ENCODE measurements at regions not wholly inside any gene's neighbourhood (a gene's known extent, or its start where the extent isn't known, plus 50 kb on each side); places are given as distances from the start of the nearest gene placed in this dataset.
"Not testable (repeated sequence)": the region's sequence is repeated elsewhere in the genome, so short reads cannot be mapped to it uniquely, and the experiment has no call there.

DNA sequence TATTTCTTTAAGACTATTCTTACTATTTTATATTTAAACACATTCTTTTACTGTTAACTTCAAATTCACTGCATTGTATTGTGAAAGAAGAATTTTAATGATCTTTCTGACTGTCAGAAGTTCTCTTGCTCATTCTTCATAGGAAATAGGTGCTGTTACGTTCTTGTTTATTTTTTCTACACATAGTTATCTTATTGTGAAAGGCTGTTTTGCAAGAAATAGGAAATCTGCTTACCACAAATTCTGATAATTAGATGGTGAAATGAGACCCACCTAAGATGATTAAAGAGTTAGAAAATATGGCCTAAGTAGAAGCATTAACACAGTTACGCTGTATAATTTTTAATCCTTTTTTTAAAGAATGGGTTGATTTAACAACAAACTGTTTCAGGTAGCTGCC is 316.1 kb upstream of the ZFP42 start:
- Mint-ChIP-seq H3K9me3 (no peaks in the 10 kb centered on the region), H3K36me3 (ENCODE audit: low read depth) (no peaks in the 10 kb centered on the region), H3K27ac (no peak overlapping the region), H3K27me3 (ENCODE audit: insufficient read depth) (peaks cover 10% of the 10 kb centered on the region; the same call in 1 of the 2 replicates), H3K4me3 (no peak overlapping the region), H3K4me1 (ENCODE audit: low read depth) (peaks cover 8% of the 10 kb centered on the region)
- DNase-seq = no peak
- no peak for TF ChIP-seq CTCF (IDR thresholded peaks at IDR 0.05)

DNA sequence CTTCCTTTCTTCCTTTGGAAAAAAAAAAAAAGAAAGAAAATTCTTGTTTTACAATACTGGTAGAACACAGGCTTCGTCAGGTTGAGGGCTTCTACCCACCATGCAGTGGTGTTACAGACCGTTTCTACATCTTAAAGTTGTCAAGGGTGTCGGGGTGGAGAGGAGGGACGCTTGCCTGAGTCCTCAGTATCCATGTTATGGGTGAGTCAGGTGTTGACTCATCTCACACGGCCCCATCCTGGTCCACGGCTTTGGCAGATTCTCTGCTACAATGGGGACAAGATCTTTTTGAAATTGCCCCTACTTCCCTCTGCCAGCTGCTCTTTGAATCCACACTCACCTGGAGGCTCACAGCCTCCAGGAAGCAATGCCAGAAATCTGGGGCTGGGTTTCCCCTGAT is 310.3 kb upstream of the ZFP42 start:
- H3K4me1 Mint-ChIP-seq (ENCODE audit: low read depth) = peaks cover 10% of the 10 kb centered on the region
- DNase-seq = no peak
- TF ChIP-seq CTCF (IDR thresholded peaks at IDR 0.05) = no peak
- peaks cover 4% of the 10 kb centered on the region; the same call in 1 of the 2 replicates for H3K27me3 Mint-ChIP-seq (ENCODE audit: insufficient read depth)
- no peak overlapping the region; the same call in 1 of the 2 replicates for H3K4me3 Mint-ChIP-seq
- no peaks in the 10 kb centered on the region for H3K36me3 Mint-ChIP-seq (ENCODE audit: low read depth)
- no peaks in the 10 kb centered on the region for H3K9me3 Mint-ChIP-seq
- H3K27ac Mint-ChIP-seq = no peak overlapping the region

DNA sequence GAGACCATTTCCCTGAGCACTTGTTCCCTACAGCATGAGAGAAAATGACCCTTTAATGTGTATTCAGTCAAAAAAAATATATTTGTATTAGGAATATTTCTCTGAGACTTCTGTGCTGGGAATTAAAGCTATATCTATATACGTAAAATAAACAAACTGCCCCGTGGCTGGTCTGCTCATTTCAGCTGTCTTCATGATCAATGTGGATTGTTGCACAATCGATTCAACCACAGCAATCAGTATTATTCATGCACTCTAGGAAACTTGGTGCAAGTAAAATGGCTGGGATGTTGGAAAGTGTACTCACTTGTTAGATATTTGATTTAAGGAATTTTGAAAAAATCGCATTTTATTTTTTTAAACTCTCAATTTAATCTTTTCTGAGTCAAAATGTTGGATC is 307.9 kb upstream of the ZFP42 start:
- peaks cover 2% of the 10 kb centered on the region; the same call in 1 of the 2 replicates for H3K27me3 Mint-ChIP-seq (ENCODE audit: insufficient read depth)
- peaks cover 10% of the 10 kb centered on the region for H3K4me1 Mint-ChIP-seq (ENCODE audit: low read depth)
- H3K27ac Mint-ChIP-seq = no peak overlapping the region

GRCh38 chr4:187692626-187693025 is 302.9 kb upstream of the ZFP42 start:
- no peaks in the 10 kb centered on the region; the same call in 1 of the 2 replicates for H3K27me3 Mint-ChIP-seq (ENCODE audit: insufficient read depth)
- H3K4me1 Mint-ChIP-seq (ENCODE audit: low read depth) = no peaks in the 10 kb centered on the region
- no peak for DNase-seq
- H3K36me3 Mint-ChIP-seq (ENCODE audit: low read depth) = no peaks in the 10 kb centered on the region
- no peak for TF ChIP-seq CTCF (IDR thresholded peaks at IDR 0.05)
- H3K4me3 Mint-ChIP-seq = no peak overlapping the region
- H3K9me3 Mint-ChIP-seq = no peaks in the 10 kb centered on the region
- H3K27ac Mint-ChIP-seq = no peak overlapping the region

More for the DNA sequence above, 307.9 kb upstream of the ZFP42 start:
- Mint-ChIP-seq H3K36me3 (ENCODE audit: low read depth) (no peaks in the 10 kb centered on the region), H3K9me3 (no peaks in the 10 kb centered on the region), H3K4me3 (no peak overlapping the region)
- TF ChIP-seq CTCF (IDR thresholded peaks at IDR 0.05) = no peak
- no peak for DNase-seq

- not testable (repeated sequence) for H3K9me3 Mint-ChIP-seq; H3K4me1 Mint-ChIP-seq (ENCODE audit: low read depth); H3K36me3 Mint-ChIP-seq (ENCODE audit: low read depth); H3K4me3 Mint-ChIP-seq; H3K27me3 Mint-ChIP-seq (ENCODE audit: insufficient read depth); H3K27ac Mint-ChIP-seq; DNase-seq
These were observed 300.0 kb upstream of the ZFP42 start for GRCh38 chr4:187695531-187695930.

DNA sequence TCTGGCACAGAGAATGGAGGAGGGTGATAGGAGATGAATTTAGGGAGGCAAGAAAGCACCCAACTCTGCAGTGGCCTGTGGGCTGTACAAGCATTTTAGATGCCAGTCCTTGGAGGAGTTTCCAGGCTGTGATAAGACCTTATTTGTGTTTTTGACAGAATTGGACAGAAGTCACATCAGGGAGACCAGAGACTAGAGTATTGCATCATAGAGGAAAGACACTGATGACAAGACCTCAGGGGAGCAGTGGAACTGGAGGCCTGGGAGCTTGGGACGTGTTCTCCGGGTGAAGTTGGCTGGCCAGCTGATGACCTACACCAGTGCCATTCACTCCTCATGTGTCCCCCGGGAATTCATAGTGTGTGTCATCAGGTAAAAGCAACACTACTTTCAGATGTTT is 284.0 kb upstream of the ZFP42 start:
- Mint-ChIP-seq H3K27me3 (ENCODE audit: insufficient read depth) (peaks cover 5% of the 10 kb centered on the region), H3K27ac (no peak overlapping the region), H3K36me3 (ENCODE audit: low read depth) (no peaks in the 10 kb centered on the region), H3K9me3 (peaks cover 5% of the 10 kb centered on the region), H3K4me3 (no peak overlapping the region), H3K4me1 (ENCODE audit: low read depth) (no peaks in the 10 kb centered on the region)
- no peak for TF ChIP-seq CTCF (IDR thresholded peaks at IDR 0.05)
- DNase-seq = no peak

Measured in HFFc6 (cell line).